ENCODE measurements at regions not wholly inside any gene's neighbourhood (a gene's known extent, or its start where the extent isn't known, plus 50 kb on each side); places are given as distances from the start of the nearest gene placed in this dataset.
"Not testable (repeated sequence)": the region's sequence is repeated elsewhere in the genome, so short reads cannot be mapped to it uniquely, and the experiment has no call there.

DNA sequence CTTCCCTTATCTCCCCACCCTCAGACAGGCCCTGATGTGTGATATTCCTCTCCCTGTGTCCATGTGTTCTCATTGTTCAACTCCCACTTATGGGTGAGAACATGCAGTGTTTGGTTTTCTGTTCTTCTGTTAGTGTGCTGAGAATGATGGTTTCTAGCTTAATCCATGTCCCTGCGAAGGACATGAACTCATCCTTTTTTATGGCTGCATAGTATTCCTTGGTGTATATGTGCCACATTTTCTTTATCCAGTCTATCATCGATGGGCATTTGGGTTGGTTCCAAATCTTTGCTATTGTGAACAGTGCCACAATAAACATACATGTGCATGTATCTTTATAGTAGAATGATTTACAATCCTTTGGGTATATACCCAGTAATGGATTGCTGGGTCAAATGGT, 207.6 kb downstream of the RASSF9 start:
- not testable (repeated sequence) for H3K36me3 ChIP-seq; H3K9me3 ChIP-seq (replicated peaks); H3K4me3 ChIP-seq; H3K4me1 ChIP-seq (replicated peaks); H3K27ac ChIP-seq; H3K27me3 ChIP-seq (replicated peaks); DNase-seq (ENCODE audit: low read depth in 1 of 2, low spot score in 2 of 2)

DNA sequence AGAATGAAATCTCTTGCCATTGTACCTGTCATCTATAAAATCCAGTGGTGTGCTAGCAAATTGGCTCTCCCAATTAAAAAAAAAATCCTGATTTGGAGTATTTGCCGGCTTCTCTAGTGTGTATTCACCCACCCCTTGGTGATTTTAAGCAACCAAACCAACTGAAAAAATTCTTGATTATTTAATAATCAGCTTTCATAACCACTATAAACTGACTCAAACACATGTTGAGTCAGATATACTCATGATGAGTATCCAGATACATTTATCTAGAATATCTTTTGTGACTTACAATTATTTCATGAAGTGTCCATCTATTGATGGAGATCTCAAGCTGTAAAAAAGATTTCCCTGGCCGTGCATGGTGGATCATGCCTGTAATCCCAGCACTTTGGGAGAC, 205.4 kb downstream of the RASSF9 start:
- H3K36me3 ChIP-seq: no peaks in the 10 kb centered on the region
- H3K9me3 ChIP-seq (replicated peaks): no peaks in the 10 kb centered on the region
- no peak for DNase-seq (ENCODE audit: low read depth in 1 of 2, low spot score in 2 of 2)
- no peak overlapping the region for H3K27ac ChIP-seq
- no peak overlapping the region for H3K4me3 ChIP-seq
- H3K4me1 ChIP-seq (replicated peaks): no peaks in the 10 kb centered on the region
- no peaks in the 10 kb centered on the region for H3K27me3 ChIP-seq (replicated peaks)

DNA sequence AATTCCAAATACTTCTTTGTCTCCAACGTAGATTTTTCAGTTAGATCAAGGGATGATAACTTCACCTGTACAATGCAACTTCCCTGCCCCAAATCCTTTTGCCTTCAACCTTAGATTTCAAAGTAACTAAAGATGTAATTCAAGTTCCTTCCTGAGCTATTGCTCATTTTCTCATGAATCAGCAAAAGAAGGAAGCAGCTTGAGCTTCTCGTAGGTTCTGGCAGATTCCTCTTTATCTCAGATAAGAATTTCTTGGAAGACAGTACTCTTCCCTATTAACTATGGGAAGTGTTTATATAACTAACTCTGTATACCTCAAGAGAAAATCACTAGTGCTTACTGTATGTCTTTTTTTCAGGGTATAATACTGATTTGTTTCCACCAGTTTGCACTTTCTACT, 203.8 kb downstream of the RASSF9 start:
- no peak for DNase-seq (ENCODE audit: low read depth in 1 of 2, low spot score in 2 of 2)
- Histone ChIP-seq H3K36me3 (no peaks in the 10 kb centered on the region), H3K27ac (no peak overlapping the region), H3K4me3 (no peak overlapping the region), H3K9me3 (replicated peaks) (no peaks in the 10 kb centered on the region), H3K4me1 (replicated peaks) (no peaks in the 10 kb centered on the region), H3K27me3 (replicated peaks) (no peaks in the 10 kb centered on the region)

DNA sequence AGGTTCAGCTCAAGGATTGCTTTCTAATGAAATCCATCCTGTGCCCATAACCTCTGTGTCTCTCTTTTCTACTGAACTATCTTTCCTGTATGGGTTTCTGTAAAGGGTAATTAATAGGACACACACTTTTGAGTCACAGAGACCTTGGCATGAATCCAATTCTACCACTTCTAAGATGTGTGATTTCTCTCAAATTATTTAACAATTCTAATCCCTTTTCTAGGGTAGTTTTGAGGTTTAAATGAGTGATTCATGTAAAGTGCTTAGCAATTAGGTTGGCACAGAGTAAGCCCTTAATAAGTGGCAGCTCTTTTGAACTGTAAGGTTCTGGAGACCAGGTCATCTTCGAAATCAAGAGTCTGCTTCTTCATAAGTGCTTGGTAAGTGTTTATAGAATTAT, 202.7 kb downstream of the RASSF9 start:
- H3K9me3 ChIP-seq (replicated peaks): no peaks in the 10 kb centered on the region
- no peaks in the 10 kb centered on the region for H3K27me3 ChIP-seq (replicated peaks)
- H3K36me3 ChIP-seq: no peaks in the 10 kb centered on the region
- DNase-seq (ENCODE audit: low read depth in 1 of 2, low spot score in 2 of 2): no peak
- H3K4me1 ChIP-seq (replicated peaks): no peaks in the 10 kb centered on the region
- H3K4me3 ChIP-seq: no peak overlapping the region
- H3K27ac ChIP-seq: no peak overlapping the region

DNA sequence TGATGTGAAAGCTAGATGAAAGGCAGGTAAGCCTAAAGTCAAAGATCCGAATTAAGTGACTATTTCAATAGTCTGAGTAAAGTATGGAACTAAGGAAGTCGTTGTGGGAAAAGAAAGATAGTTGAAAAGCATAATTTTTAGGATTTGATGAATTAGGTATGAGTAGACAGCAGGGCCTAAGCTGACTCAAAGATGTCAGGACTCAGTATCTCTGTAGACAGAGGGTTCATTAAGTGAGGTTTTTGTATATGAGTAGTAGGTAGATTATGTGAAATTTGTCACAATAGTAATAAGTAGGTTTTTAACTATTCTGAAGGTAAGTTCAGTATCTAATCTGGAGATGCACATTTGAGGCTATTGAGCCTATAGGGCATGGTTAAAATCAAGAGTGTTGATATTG, 196.4 kb downstream of the RASSF9 start:
- no peaks in the 10 kb centered on the region for H3K9me3 ChIP-seq (replicated peaks)
- no peaks in the 10 kb centered on the region for H3K27me3 ChIP-seq (replicated peaks)
- no peak for DNase-seq (ENCODE audit: low read depth in 1 of 2, low spot score in 2 of 2)
- no peak overlapping the region for H3K27ac ChIP-seq
- H3K4me3 ChIP-seq: no peak overlapping the region
- no peaks in the 10 kb centered on the region for H3K36me3 ChIP-seq
- H3K4me1 ChIP-seq (replicated peaks): no peaks in the 10 kb centered on the region

DNA sequence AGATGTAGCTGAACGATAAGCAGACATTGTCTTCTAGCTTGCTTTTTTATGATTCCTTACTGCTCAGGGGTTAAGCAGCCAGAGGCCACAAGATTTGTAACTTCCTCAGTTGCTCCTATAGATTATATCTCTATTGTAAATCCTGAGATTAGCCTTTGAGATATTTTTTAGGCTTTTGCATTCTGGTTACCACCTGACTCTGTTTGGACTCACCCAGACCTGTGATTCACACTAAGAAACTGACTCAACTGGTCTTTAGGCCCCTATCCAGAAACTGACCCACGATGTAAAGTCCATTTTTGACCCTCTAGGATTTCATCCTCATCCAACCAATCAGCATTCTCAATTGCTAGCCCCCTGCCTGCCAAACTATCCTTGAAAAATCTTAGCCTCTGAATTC, 194.4 kb downstream of the RASSF9 start:
- no peaks in the 10 kb centered on the region for H3K36me3 ChIP-seq
- no peak for DNase-seq (ENCODE audit: low read depth in 1 of 2, low spot score in 2 of 2)
- no peaks in the 10 kb centered on the region for H3K4me1 ChIP-seq (replicated peaks)
- H3K4me3 ChIP-seq: no peak overlapping the region
- H3K27ac ChIP-seq: no peak overlapping the region
- no peaks in the 10 kb centered on the region for H3K27me3 ChIP-seq (replicated peaks)
- H3K9me3 ChIP-seq (replicated peaks): no peaks in the 10 kb centered on the region

DNA sequence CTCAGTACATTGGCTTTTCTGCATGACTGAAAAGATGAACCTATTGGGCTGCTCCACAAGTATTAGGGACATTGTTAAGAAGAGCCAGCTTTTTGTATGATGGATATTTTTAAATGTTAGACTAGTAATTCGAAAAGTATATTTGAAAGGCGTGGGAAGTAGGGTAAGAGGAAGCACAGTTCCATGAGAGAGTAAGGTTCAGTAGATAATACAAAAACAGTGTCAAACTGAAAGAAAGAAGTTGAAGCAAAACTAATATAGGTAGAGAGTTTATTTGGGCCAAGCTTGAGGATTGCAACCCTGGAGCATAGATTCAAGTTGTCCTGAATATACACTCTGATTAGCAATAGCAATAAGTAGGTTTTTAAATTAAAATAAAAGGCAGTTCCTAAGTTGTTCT, 193.9 kb downstream of the RASSF9 start:
- H3K27me3 ChIP-seq (replicated peaks): no peaks in the 10 kb centered on the region
- no peak overlapping the region for H3K4me3 ChIP-seq
- no peak overlapping the region for H3K27ac ChIP-seq
- no peaks in the 10 kb centered on the region for H3K36me3 ChIP-seq
- no peaks in the 10 kb centered on the region for H3K9me3 ChIP-seq (replicated peaks)
- no peaks in the 10 kb centered on the region for H3K4me1 ChIP-seq (replicated peaks)
- no peak for DNase-seq (ENCODE audit: low read depth in 1 of 2, low spot score in 2 of 2)

DNA sequence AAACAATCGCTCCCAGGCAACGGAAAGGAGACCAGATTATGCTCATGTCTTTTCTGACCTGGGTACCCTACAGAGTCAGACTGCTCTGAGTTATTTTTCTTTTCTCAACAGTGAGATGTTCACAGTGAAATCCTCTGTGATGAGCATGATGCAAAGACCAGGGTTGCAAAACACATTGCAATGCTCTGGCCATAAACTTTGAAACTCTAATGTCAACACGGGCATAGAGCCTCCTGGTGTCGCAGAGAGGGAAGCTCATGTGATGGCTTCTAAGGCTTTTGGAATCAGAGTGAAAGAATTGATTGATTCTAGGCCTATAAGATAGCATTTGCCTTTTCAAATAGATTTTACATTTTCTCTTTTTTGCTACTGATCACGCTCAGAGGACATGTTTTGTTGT, 193.4 kb downstream of the RASSF9 start:
- Histone ChIP-seq H3K36me3 (no peaks in the 10 kb centered on the region), H3K9me3 (replicated peaks) (no peaks in the 10 kb centered on the region), H3K4me3 (no peak overlapping the region), H3K27ac (no peak overlapping the region), H3K27me3 (replicated peaks) (no peaks in the 10 kb centered on the region), H3K4me1 (replicated peaks) (no peaks in the 10 kb centered on the region)
- DNase-seq (ENCODE audit: low read depth in 1 of 2, low spot score in 2 of 2): no peak

DNA sequence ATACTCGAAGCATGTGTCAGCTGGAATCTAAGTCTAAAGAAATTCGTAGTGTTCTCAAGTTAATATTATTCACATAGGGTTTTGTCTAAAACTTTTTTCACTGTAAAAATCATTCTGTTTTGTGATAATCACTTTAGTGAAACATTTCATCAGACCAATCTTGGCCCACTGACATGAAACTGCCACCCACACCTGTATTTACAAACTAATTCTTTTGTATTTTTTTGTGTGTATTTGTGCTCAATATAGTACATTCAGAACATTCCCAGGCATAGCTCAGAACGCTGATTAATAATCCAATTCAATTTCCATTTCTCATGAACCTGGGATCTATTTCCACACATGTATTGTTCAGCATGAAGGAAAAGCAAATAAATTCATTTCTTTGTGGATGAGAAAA, 191.7 kb downstream of the RASSF9 start:
- no peak overlapping the region for H3K4me3 ChIP-seq
- no peaks in the 10 kb centered on the region for H3K27me3 ChIP-seq (replicated peaks)
- no peaks in the 10 kb centered on the region for H3K36me3 ChIP-seq
- no peak for DNase-seq (ENCODE audit: low read depth in 1 of 2, low spot score in 2 of 2)
- no peak overlapping the region for H3K27ac ChIP-seq
- no peaks in the 10 kb centered on the region for H3K4me1 ChIP-seq (replicated peaks)
- H3K9me3 ChIP-seq (replicated peaks): no peaks in the 10 kb centered on the region

DNA sequence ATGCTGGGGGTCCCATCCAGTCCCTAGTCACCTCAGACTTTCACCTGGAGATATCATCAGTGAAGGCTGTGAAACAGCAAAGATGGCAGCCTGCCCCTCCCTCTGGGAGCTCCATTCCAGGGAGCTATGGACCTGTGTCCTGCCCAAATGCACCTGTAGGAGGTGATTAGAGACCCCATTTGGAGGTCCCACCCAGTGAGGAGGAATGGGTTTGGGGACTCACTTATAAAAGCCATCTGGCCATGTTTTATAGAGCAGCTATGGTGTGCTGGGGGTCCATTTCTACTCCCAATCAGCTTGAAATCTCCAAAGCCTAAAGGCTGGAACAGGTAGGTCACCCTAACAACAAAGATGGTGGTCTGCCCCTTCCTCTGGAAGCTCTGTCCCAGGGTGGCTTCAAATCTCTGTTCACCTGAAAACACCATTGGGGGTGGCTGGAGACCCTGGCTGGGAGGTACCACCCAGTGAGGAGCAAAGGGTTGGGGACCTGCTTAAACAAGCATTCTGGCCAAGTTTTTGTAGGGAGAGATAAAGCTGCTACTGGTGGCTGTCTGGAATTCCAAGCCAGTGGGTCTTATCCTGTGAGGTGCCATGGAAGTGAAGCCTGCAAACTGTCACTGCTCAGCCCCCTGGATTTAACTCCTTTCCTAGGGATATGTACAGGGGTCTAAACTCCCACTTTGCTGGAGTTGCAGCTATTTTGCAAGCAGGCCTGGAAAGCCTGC, 182.3 kb downstream of the RASSF9 start:
- H3K9me3 ChIP-seq (replicated peaks): peaks cover 6% of the 10 kb centered on the region
- peak; percentile 81 to 94 for DNase-seq (ENCODE audit: low read depth in 1 of 2, low spot score in 2 of 2)
- no peak overlapping the region for H3K4me3 ChIP-seq
- no peaks in the 10 kb centered on the region for H3K4me1 ChIP-seq (replicated peaks)
- no peak overlapping the region for H3K27ac ChIP-seq
- H3K36me3 ChIP-seq: peaks cover 52% of the 10 kb centered on the region
- H3K27me3 ChIP-seq (replicated peaks): no peaks in the 10 kb centered on the region

DNA sequence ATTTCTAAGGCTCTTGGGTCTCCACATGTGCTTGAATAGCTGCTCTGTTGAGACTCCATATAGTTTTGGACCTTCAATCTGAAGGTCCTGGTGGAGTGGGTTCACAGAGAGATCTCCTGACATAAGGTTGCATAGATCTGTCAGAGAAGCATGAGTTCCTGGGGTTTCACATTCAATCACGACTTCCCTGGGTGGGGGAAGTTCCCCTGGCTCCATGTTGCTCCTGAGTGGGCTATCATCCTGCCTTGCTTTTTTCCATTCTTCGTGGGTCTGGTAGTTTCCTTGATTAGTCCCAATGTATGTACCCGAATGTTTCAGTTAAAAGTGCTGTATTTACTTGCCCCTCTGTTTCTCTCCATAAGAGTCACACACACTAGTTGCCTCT, 181.8 kb downstream of the RASSF9 start:
- H3K27me3 ChIP-seq (replicated peaks): no peaks in the 10 kb centered on the region
- H3K36me3 ChIP-seq: peaks cover 58% of the 10 kb centered on the region
- no peak overlapping the region for H3K27ac ChIP-seq
- H3K4me3 ChIP-seq: no peak overlapping the region
- DNase-seq (ENCODE audit: low read depth in 1 of 2, low spot score in 2 of 2): peak in 1 of 2 experiments; percentile 90
- H3K9me3 ChIP-seq (replicated peaks): peaks cover 9% of the 10 kb centered on the region
- H3K4me1 ChIP-seq (replicated peaks): no peaks in the 10 kb centered on the region

DNA sequence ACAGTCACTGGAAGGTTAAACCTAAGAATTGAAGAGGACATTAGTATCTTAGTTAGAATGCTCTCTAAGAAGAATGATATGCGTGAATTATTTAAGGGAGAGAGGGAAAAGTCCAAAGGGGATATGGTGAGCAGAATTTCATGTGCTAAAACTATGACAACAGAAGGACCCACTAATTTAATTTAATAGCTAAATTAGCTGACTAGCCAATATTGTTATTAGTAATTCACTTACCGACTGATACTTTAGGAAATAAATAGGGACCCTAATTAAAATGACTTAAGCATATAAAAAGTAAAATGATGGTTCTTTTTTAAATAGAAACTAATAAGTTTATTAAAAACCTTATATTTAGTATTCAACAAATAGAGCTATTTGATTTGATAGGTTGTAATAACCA, 179.6 kb downstream of the RASSF9 start:
- Histone ChIP-seq H3K36me3 (peaks cover 79% of the 10 kb centered on the region), H3K4me1 (replicated peaks) (no peaks in the 10 kb centered on the region), H3K27ac (no peak overlapping the region), H3K4me3 (no peak overlapping the region), H3K27me3 (replicated peaks) (no peaks in the 10 kb centered on the region), H3K9me3 (replicated peaks) (peaks cover 13% of the 10 kb centered on the region)
- no peak for DNase-seq (ENCODE audit: low read depth in 1 of 2, low spot score in 2 of 2)

DNA sequence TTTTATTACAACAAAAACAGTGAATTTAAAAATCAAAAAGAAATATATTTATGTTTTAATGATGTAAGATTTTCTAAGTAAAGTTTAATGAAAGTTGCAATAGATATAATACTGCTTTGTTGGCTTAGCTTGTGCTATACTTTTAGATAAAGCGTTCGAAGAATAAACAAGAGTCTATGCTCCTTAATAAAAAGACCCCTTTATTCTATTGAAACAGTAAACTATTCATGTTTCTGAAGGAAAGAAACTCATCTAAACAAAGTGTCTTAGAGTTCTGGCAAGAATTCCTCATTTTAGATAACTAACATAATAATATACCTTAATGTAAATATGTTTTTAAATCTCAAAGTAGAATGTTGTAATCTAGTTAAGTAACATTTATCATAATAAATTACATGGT, 179.0 kb downstream of the RASSF9 start:
- no peak overlapping the region for H3K27ac ChIP-seq
- H3K27me3 ChIP-seq (replicated peaks): no peaks in the 10 kb centered on the region
- peaks cover 13% of the 10 kb centered on the region for H3K9me3 ChIP-seq (replicated peaks)
- no peaks in the 10 kb centered on the region for H3K4me1 ChIP-seq (replicated peaks)
- DNase-seq (ENCODE audit: low read depth in 1 of 2, low spot score in 2 of 2): no peak
- peaks cover 83% of the 10 kb centered on the region for H3K36me3 ChIP-seq
- no peak overlapping the region for H3K4me3 ChIP-seq

DNA sequence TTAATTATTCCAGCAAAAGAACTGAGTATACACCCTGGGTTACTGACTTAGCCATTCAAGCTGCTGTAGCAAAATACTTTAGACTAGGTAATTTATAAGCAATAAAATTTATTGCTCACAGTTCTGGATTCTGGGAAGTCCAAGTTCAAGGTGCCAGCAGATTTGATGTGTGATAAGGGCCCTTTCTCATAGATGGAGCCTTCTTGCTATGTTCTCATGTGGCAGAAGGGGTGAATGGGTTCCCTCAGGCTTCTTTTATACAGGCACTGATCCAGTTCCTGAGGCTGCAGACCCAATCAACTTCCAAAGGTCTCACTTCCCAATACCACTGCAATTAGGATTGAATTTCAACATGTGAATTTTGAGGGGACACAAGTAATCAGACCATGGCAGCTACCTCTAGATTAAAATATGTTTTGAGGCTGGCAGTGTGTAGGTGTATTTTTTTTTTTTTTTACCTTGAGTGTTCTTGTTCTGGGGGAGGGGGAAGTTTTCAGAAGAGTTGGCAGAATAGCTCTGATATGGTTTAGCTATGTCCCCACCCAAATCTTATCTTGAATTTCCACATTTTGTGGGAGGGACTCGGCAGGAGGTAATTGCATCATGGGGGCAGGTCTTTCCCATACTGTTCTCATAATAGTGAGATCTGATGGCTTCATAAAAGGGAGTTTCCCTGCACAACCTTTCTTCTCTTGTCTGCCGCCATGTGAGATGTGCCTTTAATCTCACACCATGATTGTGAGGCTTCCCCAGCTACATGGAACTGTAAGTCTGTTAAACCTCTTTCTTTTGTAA, 178.2 kb downstream of the RASSF9 start:
- Histone ChIP-seq H3K36me3 (peaks cover 91% of the 10 kb centered on the region), H3K4me1 (replicated peaks) (no peaks in the 10 kb centered on the region), H3K27me3 (replicated peaks) (no peaks in the 10 kb centered on the region), H3K27ac (no peak overlapping the region), H3K9me3 (replicated peaks) (peaks cover 17% of the 10 kb centered on the region), H3K4me3 (no peak overlapping the region)
- DNase-seq (ENCODE audit: low read depth in 1 of 2, low spot score in 2 of 2): peak; percentile 83 to 85
